OCI-M2 (cell line): ENCODE measurements at regions not wholly inside any gene's neighbourhood (a gene's known extent, or its start where the extent isn't known, plus 50 kb on each side); places are given as distances from the start of the nearest gene placed in this dataset.

Source experiments
- DNase-seq: peaks from one replicate; lab custom pipeline; 2025; ENCODE audit not compliant: unreplicated experiment; lab: John Stamatoyannopoulos, UW

DNA sequence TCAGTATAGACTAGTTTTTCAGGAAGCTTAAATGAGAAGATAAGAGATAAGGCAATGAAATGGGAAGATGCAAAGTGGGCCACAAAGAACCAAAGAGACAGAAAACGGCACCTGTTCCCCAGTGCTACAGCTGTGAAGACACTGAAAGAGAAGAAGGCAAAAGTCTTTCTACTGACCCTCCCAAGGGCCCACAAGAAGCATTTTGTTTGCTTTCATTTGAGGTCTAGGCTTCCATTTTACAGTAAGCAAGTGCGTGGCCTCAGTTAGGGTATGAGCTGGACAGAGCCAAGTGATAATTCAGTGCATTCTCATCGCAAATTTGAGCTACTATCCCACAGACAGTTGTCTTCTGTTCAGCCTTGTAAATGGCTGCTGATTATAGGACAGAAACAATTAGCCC is 53.4 kb upstream of the STK17B start:
- no peak for DNase-seq

DNA sequence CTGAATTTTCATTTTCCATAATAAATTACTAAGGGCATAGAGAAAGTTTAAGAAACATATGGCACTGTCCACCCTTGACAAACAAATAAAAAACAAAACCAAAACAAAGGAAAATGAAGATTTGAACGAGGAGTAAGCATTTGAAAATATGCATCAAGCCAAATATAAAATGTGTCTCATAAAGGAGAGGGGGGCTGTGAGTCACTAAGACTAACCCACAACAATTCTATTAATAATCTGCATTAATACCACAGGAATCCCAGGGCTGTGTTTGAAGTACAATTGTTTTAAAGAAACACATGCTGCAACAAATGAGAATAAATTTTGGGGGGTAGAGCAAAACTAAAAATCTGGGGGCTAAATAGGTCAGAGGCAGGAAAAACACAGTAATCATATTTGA is 53.8 kb upstream of the STK17B start:
- no peak for DNase-seq

DNA sequence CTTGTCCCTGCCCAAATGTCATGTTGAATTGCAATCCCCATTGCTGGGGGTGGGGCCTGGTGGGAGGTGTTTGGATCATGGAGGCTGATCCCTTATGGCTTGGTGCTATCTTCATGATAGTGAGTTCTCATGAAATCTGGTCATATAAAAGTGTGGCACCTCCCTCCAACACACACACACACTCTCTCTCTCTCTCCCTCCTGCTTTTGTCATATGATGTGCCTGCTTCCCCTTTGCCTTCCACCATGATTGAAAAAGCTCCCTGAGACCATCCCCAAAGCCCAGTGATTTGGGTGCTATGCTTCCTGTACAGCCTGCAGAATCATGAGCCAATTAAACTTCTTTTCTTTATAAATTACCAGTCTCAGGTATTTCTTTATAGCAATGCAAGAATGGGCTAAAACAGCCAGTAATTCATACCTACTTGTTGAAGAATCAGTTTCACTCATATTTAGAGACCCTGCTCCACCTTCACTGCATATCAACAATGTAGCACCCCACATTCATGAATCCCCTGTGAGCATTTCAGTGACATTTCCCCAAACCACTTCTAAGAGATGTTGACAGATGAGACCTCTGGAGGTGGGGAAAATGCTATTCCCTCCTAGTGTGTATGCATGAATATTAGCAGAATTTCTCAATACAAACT is 54.8 kb upstream of the STK17B start:
- no peak for DNase-seq

DNA sequence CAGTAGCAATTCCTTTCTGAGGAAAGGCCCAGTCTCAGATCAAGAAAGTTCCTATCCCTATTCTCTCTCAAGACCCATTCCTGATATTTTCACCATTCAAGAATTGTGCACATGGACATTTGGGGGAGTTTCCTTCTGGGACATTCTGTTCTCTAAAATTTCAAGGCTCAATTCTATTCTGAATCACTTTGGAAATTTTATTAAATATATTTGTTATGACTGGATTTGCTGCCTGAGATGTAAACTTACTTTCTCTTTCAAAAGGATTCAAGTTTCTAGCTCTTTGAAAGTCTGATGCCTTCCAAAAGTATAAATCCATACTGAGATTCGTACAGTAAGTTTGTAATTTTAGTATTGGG is 55.3 kb upstream of the STK17B start:
- DNase-seq = no peak

DNA sequence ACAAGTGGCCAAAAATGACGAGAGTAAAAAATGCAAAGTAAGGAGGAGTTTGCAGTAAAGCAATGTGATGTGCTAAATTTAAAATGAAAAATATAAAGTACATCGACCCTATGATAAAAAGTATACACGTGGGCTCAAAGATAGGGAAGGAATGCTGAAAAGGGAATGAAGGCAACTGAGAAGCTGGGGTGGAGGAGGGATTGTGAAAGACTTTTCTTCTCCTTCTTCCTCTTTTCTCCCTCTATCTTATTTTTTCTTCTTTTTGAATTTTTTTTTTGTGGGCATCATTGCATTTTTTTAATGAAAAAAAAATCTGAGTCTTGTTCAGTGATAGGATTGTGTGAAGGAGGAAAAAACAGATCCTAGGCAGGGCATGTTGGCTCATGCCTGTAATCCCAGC is 57.6 kb upstream of the STK17B start:
- no peak for DNase-seq

DNA sequence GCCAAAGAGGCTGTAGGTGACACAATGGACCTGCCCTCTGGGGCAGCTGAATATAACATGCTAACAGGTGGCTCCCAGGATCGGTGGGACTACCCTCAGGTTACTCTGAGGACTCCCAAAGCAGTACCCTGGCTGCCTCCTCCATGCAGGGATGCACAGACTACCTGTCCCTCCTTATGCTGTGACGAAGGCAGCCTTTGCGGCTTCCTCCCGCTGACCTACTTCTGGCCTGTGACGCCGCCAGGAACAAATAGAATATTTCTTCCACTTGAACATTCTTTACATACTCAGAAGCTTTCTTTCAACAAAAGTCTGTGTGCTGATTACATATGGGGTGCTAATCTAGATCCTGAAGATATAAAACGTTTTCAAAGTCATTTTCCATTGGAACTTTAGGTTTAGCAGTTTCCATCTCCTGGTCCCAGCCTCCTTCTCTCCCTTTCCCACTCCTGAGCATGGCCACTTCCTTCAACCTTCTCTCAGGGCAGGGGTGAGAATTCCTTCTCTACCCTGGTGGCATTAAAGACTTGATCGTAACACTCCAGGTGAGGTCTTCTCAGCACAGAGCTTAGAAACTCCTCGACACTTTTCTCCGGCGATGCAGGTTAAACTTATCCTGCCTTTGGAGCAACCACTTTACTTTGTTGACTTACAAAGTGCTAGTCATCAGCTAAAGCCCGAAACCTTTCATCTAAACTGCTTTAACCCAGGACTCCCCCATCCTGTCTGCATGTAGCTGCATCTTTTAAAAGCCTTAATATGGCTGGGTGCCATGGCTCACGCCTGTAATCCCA is 58.9 kb upstream of the STK17B start:
- no peak for DNase-seq

DNA sequence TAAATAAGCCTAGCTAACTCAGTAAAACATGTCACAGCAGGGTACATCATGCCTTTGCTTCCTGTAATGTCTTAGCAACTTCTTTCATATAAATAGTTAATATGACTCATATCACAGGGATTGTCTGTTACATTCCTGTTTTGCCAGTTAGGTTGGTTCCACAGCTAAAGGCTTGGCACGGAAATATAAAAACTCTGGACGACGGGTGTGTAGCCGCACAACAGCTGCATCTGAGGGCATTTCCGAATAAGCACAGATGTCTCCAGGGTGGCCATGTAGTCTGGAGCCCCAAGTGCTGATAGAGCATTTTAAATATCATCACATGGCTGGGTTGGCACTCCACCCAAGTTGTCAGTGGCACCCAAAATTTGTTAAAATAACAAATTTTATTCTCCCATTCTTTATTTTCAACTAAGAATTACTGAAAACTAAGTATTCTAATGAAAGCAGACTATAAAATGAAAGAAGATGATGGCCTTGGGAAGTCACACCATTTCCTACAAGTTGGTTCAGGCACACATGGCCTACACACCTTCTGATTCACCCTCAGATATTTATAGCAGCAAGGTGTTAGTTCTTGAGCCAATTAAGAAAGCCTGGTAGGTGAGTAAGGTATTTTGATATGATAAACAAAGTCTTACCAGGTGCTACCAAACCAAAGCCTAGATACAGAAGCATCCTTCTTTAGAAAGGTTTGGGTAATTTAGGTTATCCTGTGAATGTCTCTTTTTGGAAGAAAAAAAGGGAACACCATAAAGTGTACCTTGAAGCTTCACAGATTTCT is 61.8 kb upstream of the STK17B start:
- no peak for DNase-seq

DNA sequence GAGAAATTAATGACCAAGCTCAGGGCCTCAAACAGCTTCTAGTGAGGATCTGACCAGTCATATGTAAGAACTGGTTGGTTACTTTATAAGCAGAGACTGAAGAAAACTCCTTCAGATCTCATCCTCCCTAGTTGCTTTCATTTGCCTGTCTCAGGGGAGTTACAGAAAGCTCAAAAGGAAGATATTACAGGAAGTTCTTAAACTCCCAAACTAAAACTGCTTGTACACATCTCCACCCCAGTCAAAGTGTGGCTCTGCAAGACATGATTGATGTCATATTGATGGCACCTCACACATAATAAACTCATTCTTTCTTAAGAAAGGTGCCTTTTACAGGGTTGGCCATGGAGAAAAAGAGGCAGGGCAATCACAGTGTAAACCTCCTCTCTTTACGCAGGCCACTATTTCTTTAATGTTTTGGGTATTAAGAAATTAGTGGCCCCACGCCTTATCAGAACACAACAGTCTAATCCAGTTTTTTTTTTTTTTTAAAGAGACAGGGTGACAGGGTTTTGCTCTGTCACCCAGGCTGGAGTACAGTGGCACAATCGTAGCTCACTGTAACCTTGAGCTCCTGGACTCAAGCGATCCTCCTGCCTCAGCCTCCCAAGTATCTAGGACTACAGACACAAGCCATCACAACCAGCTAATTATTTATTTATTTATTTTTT is 62.6 kb upstream of the STK17B start:
- no peak for DNase-seq

DNA sequence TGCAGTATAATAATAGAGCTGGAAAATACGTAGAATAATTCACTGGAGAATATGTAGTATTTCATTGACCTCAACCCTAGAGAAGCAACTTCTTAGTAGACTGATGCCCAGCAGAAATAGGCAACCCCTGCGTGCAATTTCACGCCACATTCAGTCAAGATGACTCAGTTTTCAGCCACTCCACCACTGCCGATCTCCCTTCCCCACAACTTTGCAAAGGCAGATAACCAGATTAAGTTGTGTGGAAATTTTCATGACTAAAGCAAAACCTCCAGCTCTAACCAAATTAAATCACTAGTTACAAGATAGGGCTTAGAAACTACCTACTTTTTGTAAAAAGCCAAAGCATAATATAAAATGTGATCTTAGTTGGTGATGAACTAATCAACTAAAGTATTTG is 63.3 kb upstream of the STK17B start:
- no peak for DNase-seq

DNA sequence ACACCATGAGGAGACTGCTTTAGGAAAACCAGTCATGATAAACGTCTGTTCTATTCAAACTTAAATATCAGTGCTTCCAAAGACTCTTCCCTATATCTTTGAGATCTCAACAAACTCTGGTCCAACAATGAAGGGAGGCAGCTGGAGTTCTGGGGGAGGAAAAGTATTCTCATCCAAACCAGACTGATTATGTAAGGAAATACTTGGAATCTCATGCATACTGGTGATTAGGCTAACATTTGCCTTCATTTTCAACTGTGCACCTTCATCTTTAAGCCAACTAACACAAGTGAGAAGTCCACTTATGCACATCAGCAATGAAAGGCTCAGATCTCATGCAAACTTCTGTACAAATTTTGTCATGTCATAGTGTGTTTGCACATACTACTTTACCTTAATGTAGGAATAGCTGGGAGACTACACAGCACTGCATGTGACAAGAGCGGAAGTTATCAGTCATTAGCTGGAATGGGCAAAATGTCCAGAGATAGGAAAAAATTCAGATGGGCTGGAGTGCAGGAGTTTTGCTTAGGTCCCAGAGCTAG is 67.5 kb upstream of the STK17B start:
- DNase-seq = no peak

DNA sequence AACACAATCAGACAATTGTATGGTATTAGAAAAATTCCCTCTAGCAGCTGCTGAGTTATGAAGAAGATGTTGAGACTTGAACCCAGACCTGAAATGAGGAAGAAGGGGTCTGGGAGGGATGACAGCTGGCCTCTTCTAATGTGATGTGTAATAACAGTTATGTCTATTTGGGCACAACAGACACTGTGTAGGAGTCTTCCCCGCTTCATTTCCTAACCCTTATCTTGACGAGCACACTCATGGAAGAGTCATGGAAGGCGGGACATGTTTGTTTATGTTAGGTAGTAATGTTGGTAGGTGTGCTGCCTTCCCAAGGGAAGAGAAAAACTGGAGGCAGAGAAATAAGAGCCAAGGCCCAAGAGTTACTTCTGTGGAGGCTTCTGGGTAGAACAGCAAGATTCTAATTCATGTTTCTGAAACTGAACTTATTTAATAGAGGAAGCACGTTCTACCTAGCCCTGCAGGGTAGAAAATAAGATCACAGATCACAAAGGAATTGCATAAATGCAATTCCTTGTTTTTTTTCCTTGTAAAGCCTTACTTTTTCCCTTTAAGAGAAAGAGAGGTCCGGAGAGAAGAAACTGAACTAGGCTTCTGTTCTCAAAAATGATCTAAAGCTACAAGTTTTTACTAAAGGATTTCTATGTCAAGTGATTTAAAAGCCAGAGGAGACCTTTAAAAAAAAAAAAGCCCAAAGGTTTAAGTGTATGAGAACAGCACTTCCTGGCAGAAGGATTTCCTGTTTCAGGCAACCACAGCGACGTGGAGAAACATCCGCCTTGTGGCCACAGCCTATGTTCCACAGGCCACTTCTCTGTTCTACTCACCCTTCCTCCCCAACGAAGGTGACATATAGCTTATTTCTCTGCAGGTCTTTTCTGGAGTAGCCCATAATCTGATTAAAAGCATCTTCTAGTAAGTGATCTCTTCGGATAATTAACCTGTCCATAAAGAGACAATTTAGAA is 68.5 kb upstream of the STK17B start:
- no peak for DNase-seq

DNA sequence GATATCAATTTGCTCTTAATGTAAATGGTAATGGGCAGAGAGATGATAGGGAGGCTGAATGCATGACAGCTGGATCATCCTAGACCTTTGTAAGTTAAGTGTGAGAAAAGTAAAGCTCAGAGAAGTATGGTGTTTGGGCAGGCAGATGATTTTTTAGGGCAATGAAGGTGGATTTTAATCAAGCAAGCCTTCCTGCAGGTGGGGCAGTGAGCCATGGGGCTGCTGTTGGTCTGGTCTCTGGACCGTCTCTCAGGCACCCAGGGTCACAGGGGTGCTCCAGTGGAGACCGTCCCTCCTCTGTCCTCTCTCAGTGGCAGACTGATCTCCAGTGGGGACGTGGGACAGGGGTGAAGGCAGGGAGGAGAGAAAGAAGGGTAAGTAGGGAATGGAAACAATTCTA is 69.8 kb upstream of the STK17B start:
- no peak for DNase-seq

DNA sequence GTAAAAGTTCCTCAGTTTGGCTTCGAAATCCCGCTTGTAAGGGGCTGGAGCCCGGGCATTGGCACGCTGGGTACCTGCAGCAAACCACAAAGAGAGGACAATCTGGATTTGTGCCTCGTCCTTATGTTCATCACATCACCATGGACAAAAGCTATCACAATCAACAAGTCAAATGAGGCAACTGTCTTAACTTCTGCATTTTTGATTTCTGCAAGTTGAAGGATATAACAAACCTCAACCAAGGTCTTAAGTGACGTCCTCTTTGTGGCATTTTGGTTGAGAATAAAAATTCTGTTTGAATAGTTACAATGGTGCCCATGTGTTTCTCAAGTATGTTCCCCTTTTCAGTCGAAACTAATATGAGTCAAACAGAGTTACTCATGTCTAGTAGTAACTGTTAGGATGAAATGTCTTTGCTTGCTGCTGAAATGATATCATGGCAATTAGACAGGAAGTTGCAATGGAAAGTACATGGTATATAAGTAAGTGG is 70.8 kb upstream of the STK17B start:
- no peak for DNase-seq

DNA sequence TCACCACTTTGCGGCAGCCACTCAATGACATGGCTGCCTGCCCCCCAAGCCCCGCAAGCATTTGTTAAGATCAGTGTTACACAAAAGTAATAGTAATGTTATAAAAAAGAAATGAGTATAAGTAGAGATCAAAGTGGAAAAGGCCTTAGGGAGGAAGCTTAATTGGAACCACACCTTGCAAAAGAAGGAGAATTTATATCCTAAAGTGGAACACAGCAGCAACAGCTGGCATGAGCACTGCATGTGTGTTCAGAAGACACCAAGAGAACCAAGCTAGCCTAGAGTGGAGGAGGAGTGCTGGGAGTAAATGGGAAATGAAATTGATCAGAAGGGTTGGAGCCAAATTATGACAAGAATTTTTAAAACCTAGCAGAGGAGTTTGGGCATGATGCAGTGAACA is 73.1 kb upstream of the STK17B start:
- DNase-seq = no peak

DNA sequence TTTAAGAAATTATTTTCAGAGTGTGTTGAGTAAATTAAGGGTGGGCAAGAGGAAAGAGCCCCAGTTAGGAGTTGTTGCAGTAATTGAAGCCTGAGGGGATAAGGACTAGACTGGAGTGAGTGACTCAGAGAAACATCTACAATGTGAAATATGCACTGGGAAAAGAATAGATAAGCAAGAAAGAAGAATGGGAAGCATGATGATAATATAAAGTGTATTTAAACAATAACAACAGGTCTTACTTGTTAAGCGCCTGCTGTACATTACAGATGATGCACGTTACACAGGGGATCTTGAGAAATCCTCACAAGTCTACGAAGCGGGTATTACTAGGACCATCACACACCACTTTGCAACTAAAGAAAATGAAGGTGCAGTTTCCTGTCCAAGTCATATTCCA is 73.6 kb upstream of the STK17B start:
- DNase-seq = no peak

DNA sequence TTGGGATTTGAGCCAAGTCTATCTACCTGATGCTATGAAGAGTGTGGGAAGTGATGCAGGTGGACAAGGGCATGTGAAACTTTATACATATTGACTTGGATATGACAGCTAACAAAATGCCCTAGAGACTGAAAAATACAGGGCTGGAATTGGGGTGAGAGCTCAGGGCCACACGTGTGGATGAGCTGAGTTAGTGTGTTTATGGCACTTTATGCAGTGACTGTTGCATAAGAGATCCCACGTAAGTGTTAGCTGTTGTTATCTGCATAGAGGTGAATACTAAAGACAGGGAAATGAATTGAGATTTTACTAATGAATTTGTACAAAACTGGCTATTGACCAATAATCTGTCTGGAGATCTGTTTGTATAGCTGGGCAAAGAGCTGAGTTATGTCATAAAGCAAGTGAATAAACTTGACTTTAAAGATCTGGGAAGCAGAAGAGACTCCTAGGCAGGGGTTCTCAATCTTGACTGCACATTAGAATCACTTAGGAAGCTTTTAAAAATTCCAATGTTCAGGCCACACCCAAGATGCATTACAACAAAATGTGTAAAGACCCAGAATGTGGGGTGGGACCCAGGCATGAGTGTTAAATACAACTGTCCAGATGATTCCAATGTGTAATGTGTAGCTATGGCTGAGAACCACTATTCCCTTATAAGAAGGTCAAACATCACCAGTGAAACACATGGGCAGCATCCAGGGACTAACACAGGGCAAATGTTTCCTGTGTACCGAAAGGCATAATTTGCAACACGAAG is 74.2 kb upstream of the STK17B start:
- DNase-seq = no peak

DNA sequence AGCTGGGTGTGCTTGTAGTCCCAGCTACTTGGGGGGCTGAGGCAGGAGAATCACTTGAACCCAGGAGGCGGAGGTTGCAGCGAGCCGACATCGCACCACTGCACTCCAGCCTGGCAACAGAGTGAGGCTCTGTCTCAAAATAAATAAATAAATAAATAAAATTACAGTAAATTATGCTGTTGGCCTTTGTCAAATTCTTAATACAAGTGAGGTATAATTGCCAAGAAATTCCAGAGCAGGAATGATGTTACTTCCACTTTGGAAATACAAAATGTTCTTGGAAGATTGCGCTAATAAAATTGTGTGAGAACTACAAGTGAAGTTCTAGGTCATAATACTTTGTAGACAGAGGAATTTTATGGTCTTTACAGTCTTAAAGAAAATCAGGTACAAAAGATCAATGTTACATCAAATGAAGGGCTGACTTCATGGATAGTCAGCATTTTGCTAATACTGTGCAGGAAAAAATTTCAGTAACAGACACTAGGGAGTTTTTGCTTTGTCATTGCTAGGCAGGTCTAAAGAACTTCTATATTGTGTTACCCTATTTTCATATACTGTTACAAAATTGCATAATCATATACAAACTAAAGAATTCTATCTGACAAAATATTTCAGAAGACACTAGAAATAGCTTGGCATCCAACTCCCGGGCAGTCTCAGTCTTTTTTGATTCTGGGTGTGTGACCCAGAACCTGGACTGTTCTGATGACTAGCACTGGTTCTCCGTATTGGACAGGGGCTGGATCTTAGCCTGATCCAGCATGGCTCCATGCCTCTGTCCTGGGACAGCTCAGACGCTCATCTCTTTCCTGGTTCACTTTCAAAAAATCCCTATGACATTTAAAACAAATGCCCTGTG is 76.0 kb upstream of the STK17B start:
- DNase-seq = no peak

DNA sequence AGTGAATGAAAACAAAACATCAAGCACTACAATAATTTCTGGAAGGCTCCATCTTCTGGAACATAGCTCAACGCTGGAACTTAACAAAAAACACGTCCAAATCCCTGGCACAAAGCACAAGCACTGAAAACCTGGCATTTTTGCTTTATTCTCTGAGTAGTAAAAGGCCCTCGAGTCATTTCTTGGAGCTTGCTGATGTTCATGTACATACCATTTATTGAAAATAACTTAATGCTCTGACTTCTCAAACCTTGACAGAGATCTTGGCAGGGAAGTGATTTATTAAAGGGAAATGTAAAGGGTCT is 76.5 kb upstream of the STK17B start:
- no peak for DNase-seq
